Neuron (in vitro differentiated cells): ENCODE measurements at regions not wholly inside any gene's neighbourhood (a gene's known extent, or its start where the extent isn't known, plus 50 kb on each side); places are given as distances from the start of the nearest gene placed in this dataset.

Experiments
- H2AFZ ChIP-seq: one replicate; pipeline ENCODE4 v1.6.1; 2013; ENCODE audit warnings: low read depth, mild to moderate bottlenecking, inconsistent platforms, low read length, moderate library complexity
- H3K27me3 ChIP-seq: one replicate; pipeline ENCODE4 v1.6.1; 2013; ENCODE audit warnings: low read length; ENCODE audit not compliant: insufficient read depth
- H3K36me3 ChIP-seq: one replicate; pipeline ENCODE4 v1.6.1; 2013; ENCODE audit warnings: low read length; ENCODE audit not compliant: insufficient read depth
- H3K4me1 ChIP-seq: one replicate; pipeline ENCODE4 v1.6.1; 2013; ENCODE audit warnings: low read length; ENCODE audit not compliant: insufficient read depth
- H3K4me3 ChIP-seq: 2 replicates; pipeline ENCODE4 v1.5.1; 2013; ENCODE audit warnings: mild to moderate bottlenecking, low read length, moderate library complexity
- H3K9me3 ChIP-seq: one replicate; pipeline ENCODE4 v1.6.1; 2013; ENCODE audit warnings: low read length

DNA sequence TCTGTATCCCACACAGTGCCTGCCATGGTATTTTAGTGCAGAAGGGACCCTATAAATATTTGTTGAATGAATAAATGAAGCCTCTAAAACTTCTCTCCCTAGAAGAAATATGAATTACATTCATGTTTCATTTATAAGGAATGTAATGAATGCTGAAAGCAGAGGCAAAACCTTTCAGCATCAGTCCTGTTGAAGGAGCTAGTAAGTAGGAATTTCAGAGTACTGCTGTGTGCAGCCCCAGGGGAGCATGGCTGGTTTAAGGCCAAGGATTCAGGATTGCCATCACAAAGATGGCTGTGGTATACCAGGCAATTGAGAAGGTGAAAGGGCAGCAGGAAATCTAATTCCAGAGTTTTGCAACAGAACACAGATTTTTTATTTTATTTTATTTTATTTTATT, 1131.4 kb downstream of the IGSF11 start:
- no peaks in the 10 kb centered on the region for H3K9me3 ChIP-seq

DNA sequence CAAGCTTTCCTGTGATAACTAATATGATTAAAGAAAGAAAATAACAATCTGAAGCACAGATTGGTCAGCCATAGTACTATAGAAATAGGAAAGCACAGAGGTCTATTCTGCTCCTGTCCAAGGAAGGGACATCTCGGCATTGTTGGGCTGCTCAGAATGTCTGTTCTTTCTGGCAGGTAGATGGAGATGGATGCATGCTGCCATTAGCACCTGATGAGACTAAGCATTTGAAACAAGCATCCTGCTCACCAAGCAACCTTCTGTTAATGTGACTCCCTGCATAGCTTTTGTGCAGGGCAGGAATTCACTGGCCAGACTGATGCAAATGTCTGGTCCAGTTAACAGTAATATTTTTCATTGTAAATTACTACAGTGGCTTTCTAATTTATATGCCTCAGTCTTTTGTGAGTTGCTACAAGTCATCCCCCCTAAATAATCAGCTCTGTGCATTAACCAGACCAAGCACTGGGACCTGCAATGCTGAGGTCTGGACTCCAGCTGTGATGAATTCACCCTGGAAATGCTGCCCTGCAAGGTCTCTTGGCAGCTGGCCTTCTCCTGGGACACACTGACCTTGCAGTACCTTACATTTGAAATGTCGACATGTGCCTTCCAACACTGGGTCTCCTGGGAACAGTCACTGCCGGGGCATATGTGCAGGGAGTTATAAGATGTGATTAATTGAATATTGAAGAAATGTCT, 1123.7 kb downstream of the IGSF11 start:
- H3K27me3 ChIP-seq: no peaks in the 10 kb centered on the region
- no peaks in the 10 kb centered on the region for H3K36me3 ChIP-seq
- no peak overlapping the region for H2AFZ ChIP-seq
- no peak overlapping the region for H3K4me3 ChIP-seq
- H3K4me1 ChIP-seq: peaks cover 7% of the 10 kb centered on the region
- H3K9me3 ChIP-seq: no peaks in the 10 kb centered on the region

More for the DNA sequence above, 1131.4 kb downstream of the IGSF11 start:
- Histone ChIP-seq H3K36me3 (no peaks in the 10 kb centered on the region), H3K4me1 (peaks cover 9% of the 10 kb centered on the region), H3K4me3 (no peak overlapping the region), H3K27me3 (no peaks in the 10 kb centered on the region), H2AFZ (no peak overlapping the region)

DNA sequence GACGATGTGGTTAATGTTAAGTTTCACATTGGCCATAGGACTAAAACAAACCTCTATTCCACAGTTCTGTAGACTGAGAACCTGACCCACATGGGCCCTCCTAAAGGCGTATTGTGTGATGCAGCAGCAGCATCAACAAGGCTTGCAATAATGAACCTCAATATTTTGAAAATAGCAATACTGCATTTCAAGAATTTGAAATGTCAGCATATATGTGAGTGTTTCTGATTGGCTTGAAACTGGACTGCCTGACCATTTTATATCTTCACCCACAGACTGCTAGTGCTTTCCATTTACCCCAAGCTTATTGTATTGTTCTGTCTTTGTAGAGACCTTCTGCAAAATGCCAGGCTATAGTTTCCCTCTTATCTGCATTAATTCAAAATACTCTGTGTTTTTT, 1122.3 kb downstream of the IGSF11 start:
- H3K27me3 ChIP-seq: no peaks in the 10 kb centered on the region
- H3K36me3 ChIP-seq: no peaks in the 10 kb centered on the region
- peaks cover 7% of the 10 kb centered on the region for H3K4me1 ChIP-seq
- H3K9me3 ChIP-seq: no peaks in the 10 kb centered on the region
- no peak overlapping the region for H2AFZ ChIP-seq
- no peak overlapping the region for H3K4me3 ChIP-seq

DNA sequence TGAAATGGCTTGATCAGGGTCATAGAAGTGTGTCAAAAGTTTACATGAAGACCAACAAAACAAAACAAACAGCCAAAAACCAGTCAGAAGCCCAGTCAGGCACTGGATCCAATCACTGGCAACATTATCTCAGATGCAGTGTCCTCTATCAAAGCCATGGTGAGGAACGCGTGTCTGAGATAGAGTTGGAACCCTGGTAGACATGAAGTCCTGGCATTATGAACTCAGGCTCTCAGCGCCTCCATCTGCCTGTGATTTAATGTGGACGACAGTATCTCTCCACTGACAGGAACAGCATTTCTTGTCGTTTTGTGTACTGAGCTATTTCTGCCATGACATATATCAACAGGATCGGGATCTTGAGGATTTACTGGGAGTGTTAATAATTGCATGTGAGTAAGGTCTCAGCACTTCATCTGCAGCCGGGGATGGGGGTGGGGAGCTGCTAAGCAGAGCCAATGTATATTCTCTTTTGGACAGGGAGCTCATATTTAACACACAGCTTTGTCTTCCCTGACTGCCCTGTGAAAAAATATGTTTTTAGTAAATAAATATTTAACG, 1120.0 kb downstream of the IGSF11 start:
- Histone ChIP-seq H3K4me1 (peaks cover 17% of the 10 kb centered on the region), H3K9me3 (no peaks in the 10 kb centered on the region), H2AFZ (no peak overlapping the region), H3K4me3 (no peak overlapping the region), H3K27me3 (no peaks in the 10 kb centered on the region), H3K36me3 (no peaks in the 10 kb centered on the region)

DNA sequence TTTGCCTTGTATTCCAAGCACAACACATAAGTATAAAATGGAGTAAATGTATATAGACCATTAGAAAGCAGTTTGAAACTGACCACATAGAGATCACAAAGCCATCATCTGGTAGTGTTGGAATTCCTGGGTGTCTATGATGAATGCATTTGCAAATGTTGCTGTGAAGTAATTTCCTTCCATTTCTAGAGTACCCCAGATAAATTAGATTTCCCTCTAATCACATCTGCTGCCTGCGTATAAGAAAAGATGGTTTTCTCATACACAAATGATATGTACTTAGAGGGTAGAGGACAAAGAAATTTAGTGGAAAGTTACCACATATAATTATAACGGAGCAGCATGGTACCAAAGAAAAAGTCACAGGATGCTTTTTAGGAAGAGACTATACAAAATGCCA, 1117.8 kb downstream of the IGSF11 start:
- Histone ChIP-seq H3K9me3 (no peaks in the 10 kb centered on the region), H3K36me3 (no peaks in the 10 kb centered on the region), H3K4me1 (peaks cover 32% of the 10 kb centered on the region), H2AFZ (no peak overlapping the region), H3K4me3 (no peak overlapping the region), H3K27me3 (no peaks in the 10 kb centered on the region)

DNA sequence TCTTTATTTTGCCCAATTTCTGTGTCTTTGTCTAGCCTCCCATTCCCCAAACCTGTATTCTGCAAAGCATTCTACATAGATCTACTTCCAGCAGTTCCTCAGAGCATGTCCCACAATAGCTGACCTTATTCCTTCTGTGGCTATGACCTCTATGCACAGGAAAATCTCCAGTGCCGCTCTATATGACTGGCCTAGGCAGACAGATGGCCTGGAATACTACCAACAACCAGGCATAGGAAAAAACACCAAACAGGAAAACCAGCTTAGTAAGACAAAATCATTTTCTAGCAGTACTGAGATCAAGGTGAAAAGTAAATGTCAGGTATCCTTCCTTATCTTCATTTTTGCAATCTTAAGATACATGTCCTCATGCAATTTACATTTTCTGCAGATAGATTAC, 1115.0 kb downstream of the IGSF11 start:
- Histone ChIP-seq H3K27me3 (no peaks in the 10 kb centered on the region), H2AFZ (peak overlapping the region; percentile 41)

DNA sequence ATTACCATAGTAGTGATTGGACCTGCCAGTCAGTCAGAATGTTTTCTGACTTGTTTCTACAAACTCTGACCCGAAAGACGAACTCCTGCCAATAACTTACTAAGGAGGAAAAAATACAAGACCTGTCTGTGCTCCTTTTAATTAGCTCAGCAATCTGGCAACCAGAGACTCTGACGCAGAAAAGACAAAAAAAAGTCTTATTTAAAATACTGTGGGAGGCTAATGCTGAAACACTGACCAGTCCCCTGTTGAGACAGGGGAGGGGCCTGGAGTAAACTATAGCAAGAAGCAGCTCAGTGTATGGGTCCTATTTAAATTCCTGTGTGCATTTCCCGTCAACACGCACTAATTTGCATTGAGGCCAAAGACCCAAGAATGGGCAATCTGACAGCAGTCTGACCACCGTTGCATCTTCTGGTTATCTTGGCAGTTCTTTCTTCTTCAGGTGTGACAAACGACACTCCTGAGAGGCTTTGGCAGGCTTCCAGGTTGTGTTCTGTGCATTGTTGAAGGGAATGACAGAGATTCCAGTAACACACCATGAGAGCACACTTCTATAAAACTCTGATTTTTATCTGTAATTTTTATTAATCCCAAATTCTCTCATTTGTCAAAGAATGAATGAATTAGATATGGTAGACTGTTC, 1114.3 kb downstream of the IGSF11 start:
- H3K9me3 ChIP-seq: no peaks in the 10 kb centered on the region
- H3K27me3 ChIP-seq: no peaks in the 10 kb centered on the region
- H3K36me3 ChIP-seq: no peaks in the 10 kb centered on the region
- H3K4me1 ChIP-seq: peaks cover 44% of the 10 kb centered on the region
- H3K4me3 ChIP-seq: peak overlapping the region; percentile 7
- peak overlapping the region; percentile 41 for H2AFZ ChIP-seq

More for the DNA sequence above, 1115.0 kb downstream of the IGSF11 start:
- H3K9me3 ChIP-seq: no peaks in the 10 kb centered on the region
- H3K4me1 ChIP-seq: peaks cover 41% of the 10 kb centered on the region
- no peaks in the 10 kb centered on the region for H3K36me3 ChIP-seq
- no peak overlapping the region for H3K4me3 ChIP-seq

DNA sequence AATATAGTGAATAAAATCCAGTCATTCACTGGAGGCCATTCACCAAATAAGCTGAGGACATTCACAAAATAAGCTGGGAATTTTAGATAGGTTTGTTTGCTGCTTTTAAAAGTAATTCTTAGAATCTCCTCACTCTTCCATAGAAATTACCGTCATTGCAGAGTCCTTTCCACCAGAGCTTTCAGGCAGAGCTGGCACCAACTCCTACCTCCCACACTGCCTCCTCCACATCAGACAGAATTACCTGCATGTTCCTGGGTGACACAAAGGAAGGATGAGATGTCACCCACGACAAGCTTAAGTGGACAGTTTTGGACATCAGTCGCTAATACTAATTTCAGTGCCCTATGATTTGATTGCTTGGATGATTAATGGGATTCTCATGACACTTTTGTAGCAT, 1113.2 kb downstream of the IGSF11 start:
- no peak overlapping the region for H3K4me3 ChIP-seq
- no peaks in the 10 kb centered on the region for H3K9me3 ChIP-seq
- peaks cover 47% of the 10 kb centered on the region for H3K4me1 ChIP-seq
- H2AFZ ChIP-seq: no peak overlapping the region
- no peaks in the 10 kb centered on the region for H3K36me3 ChIP-seq
- no peaks in the 10 kb centered on the region for H3K27me3 ChIP-seq

DNA sequence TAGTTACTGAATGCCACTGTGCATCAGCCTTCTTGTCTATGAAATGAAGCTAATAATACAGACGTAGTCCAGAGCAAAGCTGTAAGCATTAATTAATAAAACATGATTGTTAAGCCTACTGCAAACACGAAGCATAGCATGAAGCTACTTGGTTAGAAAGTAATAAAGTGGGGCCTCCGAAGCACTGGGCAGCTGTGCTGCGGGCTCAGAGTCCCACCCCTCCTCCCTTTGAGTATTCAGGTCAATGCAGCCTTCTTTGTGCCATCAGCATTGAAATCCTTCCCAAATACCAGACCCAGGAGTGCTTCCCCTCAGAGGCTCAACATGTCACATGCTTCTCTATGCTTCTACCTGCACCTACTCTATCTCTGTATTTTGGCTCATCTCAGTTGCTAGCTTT, 1112.6 kb downstream of the IGSF11 start:
- Histone ChIP-seq H3K9me3 (no peaks in the 10 kb centered on the region), H2AFZ (no peak overlapping the region), H3K4me3 (no peak overlapping the region), H3K36me3 (no peaks in the 10 kb centered on the region), H3K4me1 (peaks cover 47% of the 10 kb centered on the region), H3K27me3 (no peaks in the 10 kb centered on the region)

DNA sequence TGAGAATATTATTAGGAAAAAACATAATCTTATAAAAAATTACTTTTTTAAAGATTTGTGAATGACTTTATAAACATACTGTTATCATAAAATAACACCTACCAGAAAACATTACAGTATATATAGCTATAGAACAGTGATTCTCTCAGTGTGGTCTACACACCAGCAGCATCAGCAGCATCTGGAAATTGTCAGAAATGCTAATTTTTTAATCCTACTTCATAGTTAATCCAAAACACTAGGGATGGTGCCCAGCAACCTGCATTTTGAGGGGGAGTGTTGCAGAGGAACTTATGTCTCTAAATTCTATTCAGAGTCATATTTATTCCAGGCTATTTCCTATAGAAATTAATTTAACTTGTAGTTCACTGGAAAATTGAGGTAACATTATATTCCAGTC, 1107.8 kb downstream of the IGSF11 start:
- no peaks in the 10 kb centered on the region for H3K27me3 ChIP-seq
- peaks cover 16% of the 10 kb centered on the region for H3K4me1 ChIP-seq
- no peaks in the 10 kb centered on the region for H3K36me3 ChIP-seq
- no peaks in the 10 kb centered on the region for H3K9me3 ChIP-seq
- H2AFZ ChIP-seq: no peak overlapping the region
- H3K4me3 ChIP-seq: no peak overlapping the region

DNA sequence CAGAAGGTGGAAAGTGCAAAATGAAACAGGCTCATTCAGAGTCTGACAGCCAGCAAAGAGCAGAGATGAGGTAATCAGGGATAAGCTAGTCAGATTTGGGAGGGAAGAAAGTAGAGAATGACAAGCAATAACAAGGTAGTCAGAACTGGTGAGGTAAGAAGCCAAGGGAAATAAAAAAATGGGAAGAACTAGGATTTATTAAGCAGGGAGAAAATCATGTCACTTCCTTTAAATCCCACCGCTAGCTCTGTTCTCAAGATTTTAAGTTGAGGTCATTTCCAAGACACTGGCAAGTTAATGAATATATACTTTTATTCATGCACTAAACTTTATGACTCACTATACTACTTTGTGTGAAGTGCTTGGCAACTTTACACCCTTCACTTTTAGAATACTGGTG, 1106.8 kb downstream of the IGSF11 start:
- Histone ChIP-seq H3K36me3 (no peaks in the 10 kb centered on the region), H3K4me1 (peaks cover 7% of the 10 kb centered on the region), H2AFZ (no peak overlapping the region), H3K27me3 (no peaks in the 10 kb centered on the region), H3K4me3 (no peak overlapping the region), H3K9me3 (no peaks in the 10 kb centered on the region)

DNA sequence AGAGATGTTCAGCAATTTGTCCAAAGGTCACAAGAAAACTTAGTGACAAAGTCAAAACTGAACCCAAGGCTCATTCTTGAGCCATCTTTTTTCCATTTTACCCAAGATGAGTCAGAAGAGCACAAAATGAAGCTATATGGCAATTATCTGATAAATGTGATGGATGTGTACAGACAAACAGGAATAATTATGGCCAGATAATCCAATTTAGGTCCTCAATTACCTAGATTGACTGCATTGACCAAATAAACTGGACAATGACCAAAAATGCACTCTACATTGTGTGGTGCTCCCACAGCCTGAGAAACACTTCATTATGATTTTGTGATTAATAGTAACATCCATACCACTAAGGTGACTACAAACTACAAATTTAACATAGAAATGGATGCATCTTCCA, 1105.8 kb downstream of the IGSF11 start:
- no peaks in the 10 kb centered on the region for H3K27me3 ChIP-seq
- H3K4me1 ChIP-seq: peaks cover 7% of the 10 kb centered on the region
- H3K36me3 ChIP-seq: no peaks in the 10 kb centered on the region
- no peaks in the 10 kb centered on the region for H3K9me3 ChIP-seq
- no peak overlapping the region for H3K4me3 ChIP-seq
- H2AFZ ChIP-seq: no peak overlapping the region

DNA sequence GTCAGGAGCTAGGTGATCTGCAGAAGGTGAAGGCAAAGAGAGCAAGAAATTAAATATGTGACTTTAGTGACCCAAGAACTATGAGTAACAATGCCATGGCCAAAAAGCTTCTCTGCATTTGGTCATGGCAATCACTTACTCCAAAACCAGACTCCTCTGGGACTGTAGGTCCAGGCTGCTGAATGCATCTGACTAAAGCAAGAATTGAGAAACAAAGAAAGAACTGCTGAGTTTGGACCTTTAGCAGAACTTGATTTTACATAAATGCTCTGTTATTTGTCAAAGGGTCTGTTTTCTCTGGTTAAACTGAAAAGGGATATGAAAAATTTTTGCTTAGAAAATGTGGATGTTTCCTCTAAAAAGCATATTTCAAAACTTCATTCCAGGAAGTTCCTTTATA, 1102.2 kb downstream of the IGSF11 start:
- Histone ChIP-seq H3K4me3 (no peak overlapping the region), H3K9me3 (no peaks in the 10 kb centered on the region), H3K4me1 (no peaks in the 10 kb centered on the region), H3K36me3 (no peaks in the 10 kb centered on the region), H3K27me3 (no peaks in the 10 kb centered on the region), H2AFZ (no peak overlapping the region)
